Liver (tissue), 3 donors: ENCODE measurements at regions not wholly inside any gene's neighbourhood (a gene's known extent, or its start where the extent isn't known, plus 50 kb on each side); places are given as distances from the start of the nearest gene placed in this dataset.

Experiments used
- EGR1 ChIP-seq, 2 donors: IDR thresholded peaks; 2 replicates each; pipeline ENCODE4 v1.6.1; 2016 to 2018; ENCODE audit warnings: antibody characterized with exemption in 2 of 2, low read depth in 2 of 2
- FOXA1 ChIP-seq: IDR thresholded peaks from 2 replicates; pipeline ENCODE4 v1.6.1; 2016; ENCODE audit warnings: antibody characterized with exemption
- NR2F2 ChIP-seq: IDR thresholded peaks from 2 replicates; pipeline ENCODE4 v1.6.1; 2016; ENCODE audit warnings: antibody characterized with exemption
- RAD21 ChIP-seq, 2 donors: IDR thresholded peaks; 2 replicates each; pipeline ENCODE4 v1.6.1; 2016; ENCODE audit warnings: antibody characterized with exemption in 2 of 2, mild to moderate bottlenecking in 2 of 2
- TF ChIP-seq, protein P1 (sequence below): fragments of 150-350 bp; IDR thresholded peaks from 2 replicates; pipeline ENCODE4 v1.5.1; 2017; ENCODE audit warnings: improper control_type of control experiment, low read depth, low read length; ENCODE audit not compliant: missing input control
- TF ChIP-seq, protein P2 (sequence below): IDR thresholded peaks from 2 replicates; pipeline ENCODE4 v1.6.1; 2016; ENCODE audit warnings: antibody characterized with exemption
- TF ChIP-seq, protein P3 (sequence below): IDR thresholded peaks from 2 replicates; pipeline ENCODE4 v1.6.1; 2016; ENCODE audit warnings: antibody characterized with exemption
- TF ChIP-seq, protein P4 (sequence below): IDR thresholded peaks from 2 replicates; pipeline ENCODE4 v1.6.1; 2016; ENCODE audit warnings: antibody characterized with exemption, mild to moderate bottlenecking
- donor health status: healthy.
- donor health status: healthy.

DNA sequence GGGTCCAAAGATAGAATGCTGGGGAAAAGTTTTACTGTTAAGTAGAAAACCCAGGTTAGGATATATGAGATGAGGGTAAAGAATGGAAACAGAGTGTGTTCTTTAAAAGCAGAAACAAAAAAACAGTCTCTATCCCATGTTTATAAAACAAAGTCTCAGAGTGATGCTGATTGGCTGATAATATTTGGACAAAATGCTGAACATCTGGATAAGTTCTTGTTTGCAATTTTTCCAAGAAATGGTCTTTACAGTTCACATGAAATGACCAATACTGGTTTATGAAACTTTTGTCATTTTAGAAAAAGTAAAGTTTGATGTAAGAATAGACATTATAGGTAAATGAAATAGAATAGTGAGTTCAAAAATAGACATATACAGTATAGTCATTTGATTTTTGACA lies 96.2 kb upstream of the EYS start:
- TF ChIP-seq NR2F2: no peak
- TF ChIP-seq EGR1 (IDR thresholded peaks at IDR 0.05; ENCODE audit: low read depth in 2 of 2): no peak
- TF ChIP-seq, protein P1, sequence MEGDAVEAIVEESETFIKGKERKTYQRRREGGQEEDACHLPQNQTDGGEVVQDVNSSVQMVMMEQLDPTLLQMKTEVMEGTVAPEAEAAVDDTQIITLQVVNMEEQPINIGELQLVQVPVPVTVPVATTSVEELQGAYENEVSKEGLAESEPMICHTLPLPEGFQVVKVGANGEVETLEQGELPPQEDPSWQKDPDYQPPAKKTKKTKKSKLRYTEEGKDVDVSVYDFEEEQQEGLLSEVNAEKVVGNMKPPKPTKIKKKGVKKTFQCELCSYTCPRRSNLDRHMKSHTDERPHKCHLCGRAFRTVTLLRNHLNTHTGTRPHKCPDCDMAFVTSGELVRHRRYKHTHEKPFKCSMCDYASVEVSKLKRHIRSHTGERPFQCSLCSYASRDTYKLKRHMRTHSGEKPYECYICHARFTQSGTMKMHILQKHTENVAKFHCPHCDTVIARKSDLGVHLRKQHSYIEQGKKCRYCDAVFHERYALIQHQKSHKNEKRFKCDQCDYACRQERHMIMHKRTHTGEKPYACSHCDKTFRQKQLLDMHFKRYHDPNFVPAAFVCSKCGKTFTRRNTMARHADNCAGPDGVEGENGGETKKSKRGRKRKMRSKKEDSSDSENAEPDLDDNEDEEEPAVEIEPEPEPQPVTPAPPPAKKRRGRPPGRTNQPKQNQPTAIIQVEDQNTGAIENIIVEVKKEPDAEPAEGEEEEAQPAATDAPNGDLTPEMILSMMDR: no peak
- TF ChIP-seq, protein P2, sequence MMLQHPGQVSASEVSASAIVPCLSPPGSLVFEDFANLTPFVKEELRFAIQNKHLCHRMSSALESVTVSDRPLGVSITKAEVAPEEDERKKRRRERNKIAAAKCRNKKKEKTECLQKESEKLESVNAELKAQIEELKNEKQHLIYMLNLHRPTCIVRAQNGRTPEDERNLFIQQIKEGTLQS: no peak
- TF ChIP-seq, protein P3, sequence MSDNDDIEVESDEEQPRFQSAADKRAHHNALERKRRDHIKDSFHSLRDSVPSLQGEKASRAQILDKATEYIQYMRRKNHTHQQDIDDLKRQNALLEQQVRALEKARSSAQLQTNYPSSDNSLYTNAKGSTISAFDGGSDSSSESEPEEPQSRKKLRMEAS: no peak
- TF ChIP-seq RAD21 (IDR thresholded peaks at IDR 0.05): no peak
- no peak for TF ChIP-seq FOXA1
- TF ChIP-seq, protein P4, sequence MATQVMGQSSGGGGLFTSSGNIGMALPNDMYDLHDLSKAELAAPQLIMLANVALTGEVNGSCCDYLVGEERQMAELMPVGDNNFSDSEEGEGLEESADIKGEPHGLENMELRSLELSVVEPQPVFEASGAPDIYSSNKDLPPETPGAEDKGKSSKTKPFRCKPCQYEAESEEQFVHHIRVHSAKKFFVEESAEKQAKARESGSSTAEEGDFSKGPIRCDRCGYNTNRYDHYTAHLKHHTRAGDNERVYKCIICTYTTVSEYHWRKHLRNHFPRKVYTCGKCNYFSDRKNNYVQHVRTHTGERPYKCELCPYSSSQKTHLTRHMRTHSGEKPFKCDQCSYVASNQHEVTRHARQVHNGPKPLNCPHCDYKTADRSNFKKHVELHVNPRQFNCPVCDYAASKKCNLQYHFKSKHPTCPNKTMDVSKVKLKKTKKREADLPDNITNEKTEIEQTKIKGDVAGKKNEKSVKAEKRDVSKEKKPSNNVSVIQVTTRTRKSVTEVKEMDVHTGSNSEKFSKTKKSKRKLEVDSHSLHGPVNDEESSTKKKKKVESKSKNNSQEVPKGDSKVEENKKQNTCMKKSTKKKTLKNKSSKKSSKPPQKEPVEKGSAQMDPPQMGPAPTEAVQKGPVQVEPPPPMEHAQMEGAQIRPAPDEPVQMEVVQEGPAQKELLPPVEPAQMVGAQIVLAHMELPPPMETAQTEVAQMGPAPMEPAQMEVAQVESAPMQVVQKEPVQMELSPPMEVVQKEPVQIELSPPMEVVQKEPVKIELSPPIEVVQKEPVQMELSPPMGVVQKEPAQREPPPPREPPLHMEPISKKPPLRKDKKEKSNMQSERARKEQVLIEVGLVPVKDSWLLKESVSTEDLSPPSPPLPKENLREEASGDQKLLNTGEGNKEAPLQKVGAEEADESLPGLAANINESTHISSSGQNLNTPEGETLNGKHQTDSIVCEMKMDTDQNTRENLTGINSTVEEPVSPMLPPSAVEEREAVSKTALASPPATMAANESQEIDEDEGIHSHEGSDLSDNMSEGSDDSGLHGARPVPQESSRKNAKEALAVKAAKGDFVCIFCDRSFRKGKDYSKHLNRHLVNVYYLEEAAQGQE: no peak
